HG03159 (cell line): ENCODE measurements at regions not wholly inside any gene's neighbourhood (a gene's known extent, or its start where the extent isn't known, plus 50 kb on each side); places are given as distances from the start of the nearest gene placed in this dataset.

ENCODE experiments used
- ATAC-seq: cut with Tn5 transposase; IDR thresholded peaks from one replicate; pipeline ENCODE4 v1.9.1; 2021; ENCODE audit warnings: mild to moderate bottlenecking, moderate library complexity; ENCODE audit not compliant: unreplicated experiment

DNA sequence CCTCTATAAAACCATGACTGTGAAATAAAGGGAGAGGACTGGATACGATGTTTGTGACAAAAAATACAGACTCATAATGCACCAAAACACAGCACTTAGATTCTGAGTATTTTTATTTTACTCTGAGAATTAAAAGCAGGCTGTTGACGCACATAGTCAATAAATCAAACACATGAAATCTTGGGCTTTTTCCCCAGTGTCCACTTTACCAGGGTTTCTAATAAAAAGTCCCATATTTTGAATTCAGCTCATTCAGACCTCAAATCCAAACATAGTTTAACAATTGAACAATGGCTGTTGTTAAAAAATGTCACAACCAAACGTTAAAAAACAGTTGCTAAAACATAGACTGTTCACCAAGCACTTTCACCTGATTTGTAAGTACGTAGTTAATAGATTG, 553.4 kb downstream of the LTN1 start:
- no peak for ATAC-seq

DNA sequence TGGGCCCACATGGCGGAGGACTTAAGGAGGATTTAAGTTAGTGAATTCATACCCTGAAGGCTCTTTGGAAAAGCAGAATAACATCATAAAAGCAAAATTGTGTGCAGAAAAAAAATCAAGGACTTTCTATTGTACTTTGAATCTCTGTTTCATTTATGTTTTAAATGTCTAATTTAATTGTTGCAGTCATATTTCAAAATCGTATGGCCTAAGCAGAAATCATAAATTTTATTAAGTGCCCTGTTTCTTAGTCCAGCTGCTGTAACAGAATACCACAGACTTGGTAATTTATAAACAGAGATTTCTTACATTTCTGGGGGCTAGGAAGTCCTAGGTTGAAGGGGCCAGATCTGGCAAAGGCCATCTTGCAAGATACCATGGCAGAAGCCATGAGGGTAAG, 555.6 kb downstream of the LTN1 start:
- ATAC-seq: no peak

DNA sequence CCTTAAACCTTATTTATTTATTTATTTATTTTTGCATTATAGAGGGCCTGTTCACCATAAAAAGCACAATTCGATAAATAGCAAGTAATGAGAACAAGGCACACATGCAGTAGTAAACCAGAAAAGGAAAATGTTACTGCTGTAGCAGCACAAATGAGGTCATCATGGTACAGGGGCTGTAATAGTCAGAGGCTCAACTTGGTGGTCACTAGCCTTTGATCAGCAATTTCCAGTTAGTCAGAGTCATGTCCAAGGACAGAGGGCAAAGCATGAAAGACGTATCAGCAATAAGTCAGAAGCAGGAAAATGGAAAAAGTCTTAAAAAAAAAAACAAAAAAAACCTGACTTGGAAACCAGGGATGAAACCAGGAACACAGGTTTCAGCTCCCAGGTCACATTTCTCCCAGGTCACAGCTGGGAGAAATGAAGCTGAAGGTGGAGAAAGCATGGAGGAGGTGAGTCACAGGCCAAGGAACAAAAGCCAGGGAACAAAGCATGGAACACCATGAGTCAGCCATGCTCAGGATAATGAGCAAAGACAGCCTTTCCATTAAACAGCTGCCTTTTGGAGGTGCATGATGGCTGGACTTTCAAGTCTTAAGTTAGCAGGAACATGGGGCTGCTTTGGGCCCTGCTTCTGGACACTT, 556.3 kb downstream of the LTN1 start:
- ATAC-seq: no peak

DNA sequence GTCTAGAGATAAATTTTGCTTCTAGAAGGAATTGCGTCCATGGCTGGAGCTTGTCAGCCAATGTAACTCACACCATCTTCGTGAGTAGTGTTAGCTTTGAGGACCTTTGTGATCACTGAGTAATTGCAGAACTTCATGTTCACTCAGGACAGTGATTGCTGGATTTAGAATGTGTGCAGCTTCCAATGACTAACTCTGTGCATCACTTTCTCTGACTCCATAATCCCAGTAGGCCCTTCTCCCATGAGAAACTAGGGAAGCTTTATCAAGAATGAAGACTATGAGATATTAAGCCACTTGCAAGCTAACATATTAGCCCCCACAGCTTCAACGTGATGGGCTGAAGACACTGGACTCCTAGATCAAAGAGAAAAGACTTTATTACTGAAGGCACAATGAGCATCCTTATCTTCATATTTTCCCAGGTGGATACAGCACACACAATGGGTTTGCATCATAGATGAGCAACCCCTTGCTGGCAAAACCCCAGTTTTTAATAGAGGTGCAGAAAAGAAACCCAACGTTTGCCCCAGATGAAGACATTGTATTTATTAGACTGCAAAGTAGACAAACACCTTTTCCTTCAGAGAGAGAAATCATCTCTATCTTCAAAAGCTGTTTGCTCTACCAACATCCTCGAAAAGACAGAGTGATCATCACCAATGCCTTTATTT, 561.0 kb downstream of the LTN1 start:
- no peak for ATAC-seq

DNA sequence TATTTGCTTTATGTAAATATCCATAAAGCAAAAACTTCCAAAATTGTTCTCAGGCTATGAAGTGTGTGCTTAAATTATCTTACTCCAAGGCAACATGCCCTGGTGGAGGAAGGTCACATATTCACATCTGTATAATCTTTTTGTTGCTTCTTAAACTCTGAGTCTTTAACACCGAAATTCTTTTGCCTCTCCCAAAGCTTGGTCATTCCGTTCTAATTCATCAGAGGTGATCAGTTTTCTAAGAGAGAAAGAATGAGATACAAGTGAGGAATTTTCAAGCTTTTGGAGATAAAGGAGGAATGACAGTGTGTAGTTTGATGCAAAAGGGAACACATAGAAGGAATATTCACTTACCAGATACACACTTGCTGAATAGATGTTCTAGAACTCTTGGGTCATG, 561.7 kb downstream of the LTN1 start:
- no peak for ATAC-seq

DNA sequence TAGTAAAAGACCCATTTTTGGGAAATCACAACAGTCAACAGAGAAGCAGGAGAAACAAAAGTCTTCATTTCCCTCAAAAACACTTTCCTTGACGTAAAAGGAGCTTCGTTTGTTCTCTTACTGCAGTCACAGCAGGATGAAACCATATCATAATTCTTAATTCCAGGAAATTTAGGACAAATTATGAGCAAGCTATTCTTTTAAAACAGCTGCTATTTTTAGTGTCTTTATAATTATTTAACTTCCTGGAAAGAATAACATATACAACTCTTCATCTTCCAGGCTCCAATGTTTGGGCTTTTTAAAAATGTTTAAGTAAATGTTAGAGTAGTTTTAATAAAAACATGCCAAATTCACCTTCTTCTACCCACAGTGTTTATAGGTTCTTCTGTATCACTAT, 563.5 kb downstream of the LTN1 start:
- ATAC-seq: no peak

DNA sequence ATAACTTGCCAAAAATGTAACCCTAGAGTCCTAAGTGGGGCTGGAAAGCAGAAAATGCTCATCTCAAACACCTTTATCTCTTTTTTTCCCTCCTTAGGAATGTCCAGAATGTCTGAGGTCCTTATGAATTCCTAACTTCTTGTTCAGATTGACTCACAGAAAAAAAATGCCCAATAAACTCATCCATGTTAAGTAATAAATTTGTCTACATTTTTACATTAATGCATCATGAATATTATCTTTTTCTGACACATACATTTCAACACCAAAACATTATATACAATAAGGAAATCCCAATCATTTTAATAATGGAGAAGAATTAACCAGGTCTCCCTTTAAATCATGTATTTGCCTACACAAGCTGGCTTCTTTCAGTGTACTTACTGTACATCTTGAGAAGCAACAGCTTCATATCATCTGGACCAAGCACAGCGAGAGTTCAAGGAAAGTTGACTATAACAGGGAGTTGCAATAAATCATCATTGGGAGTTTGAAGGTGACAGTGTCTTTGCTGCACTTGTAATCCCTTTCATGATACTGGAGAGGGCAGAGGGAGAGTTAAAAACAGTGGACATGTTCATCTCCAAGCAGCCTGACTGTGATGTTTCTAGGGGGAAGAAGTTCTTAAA, 565.2 kb downstream of the LTN1 start:
- ATAC-seq: no peak

DNA sequence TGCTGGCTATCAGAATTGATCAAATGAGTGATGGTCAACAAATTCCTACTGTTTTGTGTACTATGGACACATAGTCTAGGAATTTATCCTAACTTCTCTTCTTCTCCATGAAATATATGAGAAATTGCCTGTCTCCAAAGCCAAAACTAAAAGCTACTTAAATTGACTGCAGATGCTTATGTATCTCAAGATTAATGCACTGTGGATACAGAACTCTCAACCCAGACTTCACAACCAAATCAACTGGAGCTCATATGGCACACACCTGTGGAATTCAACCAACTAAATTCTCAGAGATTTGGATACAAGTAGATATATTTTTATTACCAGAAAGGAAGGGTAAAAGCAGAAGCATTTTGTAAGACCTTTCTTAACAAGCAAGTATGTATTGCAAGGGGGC, 566.1 kb downstream of the LTN1 start:
- no peak for ATAC-seq

DNA sequence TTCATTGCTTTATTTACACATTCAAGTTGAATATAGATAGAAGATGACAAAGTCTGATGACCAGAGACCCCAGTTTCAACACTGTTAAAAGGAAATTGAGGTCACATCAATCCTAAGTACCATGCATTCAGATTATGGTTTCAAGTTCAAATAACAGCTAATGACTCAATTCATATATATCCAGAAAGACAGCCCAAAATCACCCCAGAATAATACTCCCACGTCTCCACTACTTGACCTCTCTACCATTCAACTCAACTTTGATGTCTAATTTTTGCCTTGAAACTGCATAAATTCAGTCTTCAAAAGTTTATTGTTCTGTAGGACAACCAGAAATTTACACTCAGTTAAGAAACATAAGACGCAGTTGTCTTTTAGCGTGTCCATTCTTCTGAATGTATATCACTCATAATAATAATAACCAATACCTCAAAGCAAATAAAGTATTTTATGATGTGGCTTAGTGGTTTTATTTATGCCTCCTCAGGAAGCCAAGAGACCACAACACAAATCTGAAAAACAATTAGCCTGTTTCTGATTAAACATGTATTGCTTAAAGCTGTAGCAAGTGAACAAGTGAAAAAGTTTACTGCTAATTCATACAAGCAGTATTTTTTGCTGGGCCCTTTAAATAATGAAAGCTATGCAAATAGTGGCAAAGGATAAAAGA, 569.0 kb downstream of the LTN1 start:
- no peak for ATAC-seq

DNA sequence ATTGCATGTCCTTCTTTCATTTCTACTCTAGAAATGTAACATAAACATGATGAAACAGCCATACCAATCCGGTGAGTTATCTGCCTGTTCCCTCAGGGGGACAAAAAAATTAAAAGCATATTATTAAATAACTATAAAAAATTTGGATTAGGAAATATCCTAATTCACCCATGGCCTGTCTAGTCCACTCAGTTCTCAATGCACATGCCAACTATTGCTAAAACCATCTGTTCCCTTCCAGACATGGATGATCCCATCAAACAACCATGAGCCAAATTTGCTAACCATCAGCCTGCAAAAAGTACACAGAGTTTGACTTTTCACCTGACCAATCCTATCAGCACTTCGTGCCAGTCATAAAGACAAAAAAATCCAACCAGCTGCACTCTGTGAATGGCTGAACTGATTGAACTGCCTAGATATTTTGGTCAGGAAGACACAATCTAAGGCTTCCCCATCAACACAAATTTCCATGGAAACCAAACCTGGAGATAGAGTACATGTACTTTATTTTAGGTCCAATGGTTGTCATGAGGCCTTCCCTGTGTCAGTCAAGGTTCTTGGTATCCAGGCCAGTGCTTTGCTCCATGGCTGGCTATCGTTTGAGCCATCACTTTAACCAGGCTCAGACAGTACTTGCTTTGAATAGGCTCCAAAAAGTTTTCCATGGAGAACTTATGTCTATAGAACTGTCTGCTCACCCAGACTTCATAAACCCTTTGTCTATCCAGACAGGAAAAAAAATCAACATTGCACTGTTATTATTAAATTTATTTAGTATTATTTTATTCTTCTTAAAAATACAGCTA, 570.8 kb downstream of the LTN1 start:
- ATAC-seq: no peak

DNA sequence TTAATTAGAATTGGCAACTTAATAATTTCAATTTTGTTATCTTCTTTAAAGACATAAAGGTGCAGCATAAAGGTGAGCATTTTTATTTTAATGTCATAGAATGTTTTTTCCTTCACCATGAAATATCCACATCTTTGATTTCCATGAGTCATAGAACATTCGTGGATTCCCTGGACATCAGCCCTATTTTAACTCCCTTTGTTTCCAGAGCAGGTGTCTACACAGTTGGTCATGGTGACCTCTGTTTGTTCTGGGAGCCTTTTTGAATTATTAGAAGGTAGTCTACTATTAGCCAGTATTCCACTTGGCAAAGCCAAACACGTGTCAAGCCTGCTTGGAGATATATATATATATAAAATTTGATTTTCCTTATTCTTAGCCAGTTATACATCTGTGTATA, 572.9 kb downstream of the LTN1 start:
- no peak for ATAC-seq

DNA sequence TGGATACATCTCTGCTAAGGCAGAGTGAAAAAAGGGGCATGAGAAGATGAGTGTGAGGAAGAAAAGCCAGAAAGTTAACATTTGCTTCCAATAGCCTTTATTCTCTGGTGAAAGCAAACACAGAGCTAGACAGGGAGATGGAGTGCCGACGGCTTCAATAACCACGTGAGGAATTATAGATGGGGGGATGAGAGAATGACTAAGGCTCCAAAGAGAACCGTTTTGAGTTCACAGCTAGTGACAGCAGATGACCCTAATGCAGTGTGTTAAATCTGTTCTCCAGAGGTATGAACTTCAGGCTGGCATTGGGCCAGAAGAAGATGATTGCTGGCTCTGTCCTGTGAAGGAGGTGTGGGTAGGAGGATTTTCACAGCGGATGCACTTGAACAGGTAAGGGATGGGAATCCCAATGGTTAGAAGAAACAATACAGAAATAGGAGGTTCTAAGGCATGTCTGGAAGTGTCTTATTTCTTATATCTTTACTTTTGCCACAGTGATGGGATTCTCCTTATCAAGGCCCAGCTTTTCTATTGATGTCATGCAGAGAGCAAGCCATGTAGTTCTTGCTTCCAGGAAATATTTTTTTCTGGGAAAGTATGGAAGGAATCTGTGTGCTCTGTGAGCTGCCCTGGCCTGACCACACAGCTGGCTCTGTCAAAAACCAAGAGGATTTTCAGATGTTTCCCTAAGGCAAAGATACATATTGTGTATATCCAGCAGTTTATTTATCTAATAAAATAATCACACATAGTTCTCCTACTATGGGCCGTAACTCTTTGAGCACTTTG, 573.8 kb downstream of the LTN1 start:
- no peak for ATAC-seq

DNA sequence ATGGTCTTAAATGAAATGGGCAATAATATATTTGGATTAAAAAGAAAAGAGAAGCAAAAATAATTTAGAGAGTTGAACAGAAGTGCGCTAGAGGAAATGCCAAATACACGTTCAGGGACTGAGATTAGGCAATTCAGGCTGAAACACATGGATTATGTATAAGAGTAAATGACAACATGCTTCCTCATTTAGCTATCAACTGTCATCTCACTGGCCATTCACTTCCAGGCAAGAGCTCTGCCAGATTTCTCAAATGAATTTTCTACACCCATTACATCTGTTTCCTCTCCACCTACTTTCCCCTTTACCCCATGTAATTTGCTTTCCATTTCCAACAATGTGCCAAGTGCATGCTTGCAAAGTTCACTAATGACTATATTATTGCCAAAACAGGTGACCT, 582.4 kb downstream of the LTN1 start:
- ATAC-seq: no peak

DNA sequence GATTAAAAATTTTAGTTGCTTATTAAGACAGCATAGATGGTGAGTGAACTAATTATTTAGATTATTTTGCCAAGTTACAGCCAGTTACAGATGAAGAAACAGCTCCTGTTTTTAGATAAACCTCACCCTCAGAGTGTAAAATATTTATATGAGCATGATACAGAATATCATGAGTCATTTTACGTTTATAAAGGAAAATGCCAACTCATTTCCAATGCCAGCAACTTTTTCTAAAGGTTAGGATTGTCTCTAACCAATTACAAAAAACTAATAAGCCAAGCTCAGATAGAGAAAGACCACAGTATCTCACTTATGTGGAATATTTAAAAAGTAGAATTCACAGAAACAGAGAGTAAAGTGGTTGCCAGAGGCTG, 590.1 kb downstream of the LTN1 start:
- no peak for ATAC-seq

DNA sequence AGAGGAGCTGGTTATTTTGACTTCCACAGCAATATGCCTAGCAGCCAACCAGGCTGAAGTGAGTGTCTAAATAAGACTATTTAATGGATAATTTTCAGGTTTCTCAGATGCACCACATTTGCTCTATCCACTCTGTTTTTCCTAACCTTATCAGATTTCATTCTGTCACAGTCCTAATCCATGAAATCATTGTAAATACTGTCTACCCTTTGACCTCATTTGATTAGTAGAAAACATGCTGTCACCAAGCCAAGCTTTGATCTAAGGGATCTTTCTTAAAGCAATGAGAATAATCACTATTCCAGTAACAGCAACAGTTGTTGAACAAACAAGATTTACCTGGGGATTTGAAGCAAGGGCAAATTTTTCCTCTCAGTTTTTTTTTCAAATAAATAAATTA, 595.6 kb downstream of the LTN1 start:
- no peak for ATAC-seq

DNA sequence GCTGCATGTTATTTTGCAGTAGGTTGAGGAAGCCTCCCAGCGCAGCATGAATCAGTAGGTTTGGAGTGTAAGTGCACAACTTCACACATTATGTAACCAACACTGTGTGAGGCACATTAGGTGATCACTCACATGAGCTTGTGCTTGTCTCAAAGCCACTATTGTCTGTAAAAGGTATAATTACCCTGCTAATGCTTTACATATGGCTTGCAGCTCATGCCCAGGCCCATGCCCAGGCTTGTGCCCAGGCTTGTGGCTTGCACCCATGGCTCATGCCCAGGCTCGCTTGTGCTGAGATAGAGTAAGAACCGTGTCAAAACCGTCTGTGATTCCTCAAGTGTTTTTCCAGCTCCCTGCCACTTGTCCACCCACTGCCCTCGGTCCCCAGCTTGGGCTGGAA, 596.3 kb downstream of the LTN1 start:
- no peak for ATAC-seq

DNA sequence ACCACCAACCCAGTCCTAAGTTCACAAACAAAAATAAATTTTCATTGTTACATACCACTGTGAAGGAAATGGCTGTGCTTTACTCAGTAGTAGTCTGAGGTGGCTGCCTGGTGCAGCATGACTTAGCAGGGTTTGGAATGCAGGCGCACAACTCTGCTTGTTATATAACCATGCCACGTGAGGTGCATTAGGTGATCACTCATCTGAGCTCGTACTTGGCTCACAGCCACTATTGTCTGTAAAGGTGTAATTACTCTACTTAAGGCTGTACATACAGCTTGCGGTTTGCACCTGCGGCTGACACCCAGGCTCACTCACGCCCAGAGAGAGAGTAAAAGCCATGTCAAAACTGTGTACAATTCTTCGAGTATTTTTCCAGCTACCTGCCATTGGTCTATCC, 599.4 kb downstream of the LTN1 start:
- ATAC-seq: no peak

DNA sequence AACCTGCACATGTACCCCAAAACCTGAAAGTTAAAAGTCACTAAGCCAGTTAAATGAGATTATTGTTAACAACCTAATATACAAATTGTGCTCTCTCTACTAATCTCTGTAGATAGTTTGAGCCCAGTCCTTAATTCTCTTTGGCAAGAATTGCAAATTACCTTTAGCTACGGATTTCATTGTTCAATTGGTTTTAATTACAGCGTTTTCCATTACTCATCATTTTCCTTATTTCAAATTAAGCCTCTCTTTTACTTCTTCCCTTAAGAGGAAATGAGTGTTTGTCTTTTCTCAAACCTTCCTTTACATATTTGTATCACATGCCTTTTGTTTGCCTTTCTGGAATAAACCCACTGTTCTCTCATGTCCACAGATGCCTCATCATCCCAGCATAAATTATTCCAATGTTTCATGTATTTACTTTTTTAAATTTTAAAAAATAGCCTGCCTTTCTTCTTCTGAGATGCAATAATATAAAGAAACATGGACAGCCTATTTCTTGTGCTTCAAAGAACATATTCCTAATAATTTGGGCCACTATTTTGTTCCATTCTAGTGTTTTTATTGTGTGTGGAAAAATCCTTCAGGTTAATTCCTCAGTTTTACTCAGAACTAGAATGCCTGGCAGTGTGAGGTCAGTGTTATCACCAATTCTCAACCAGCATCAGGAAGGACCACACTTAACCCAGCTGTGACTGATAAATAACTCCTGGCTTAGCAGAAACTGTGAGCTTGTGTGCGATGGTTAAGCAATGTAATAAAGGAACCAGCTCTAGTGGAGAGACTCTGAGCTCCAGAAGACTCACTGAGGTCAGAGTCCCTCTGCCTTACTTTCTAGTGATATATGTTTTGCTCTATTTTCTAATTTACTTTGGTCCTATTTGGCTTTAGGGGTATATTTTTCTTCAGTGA, 600.5 kb downstream of the LTN1 start:
- ATAC-seq: no peak

DNA sequence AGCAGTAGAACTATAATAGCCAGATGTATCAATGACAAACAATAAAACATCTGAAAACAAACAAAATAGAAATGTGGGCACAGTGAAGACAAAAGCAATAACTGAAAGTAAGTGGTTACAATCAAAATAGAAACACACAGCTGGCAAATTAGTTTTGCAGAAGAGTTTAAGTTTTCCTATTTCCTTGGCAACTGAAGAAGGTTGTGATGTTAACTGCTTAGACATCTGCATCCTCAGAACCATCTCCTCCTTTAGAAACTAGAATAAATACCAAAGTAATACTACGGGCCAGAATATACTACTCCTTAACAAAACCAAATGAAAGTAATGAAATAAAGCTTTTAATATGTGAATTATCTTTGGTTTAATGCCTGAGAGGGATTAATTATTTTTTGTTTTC, 605.5 kb downstream of the LTN1 start:
- ATAC-seq: no peak
